RCC 7860 (cell line): ENCODE measurements at regions not wholly inside any gene's neighbourhood (a gene's known extent, or its start where the extent isn't known, plus 50 kb on each side); places are given as distances from the start of the nearest gene placed in this dataset.
A peak's percentile ranks its signal among the peaks of the same experiment; 100 is the strongest.

Experiments used
- DNase-seq: peaks from one replicate; pipeline ENCODE4 v3.0.0-alpha.2; 2015; ENCODE audit warnings: low spot score
- FAIRE-seq: peaks from 2 replicates; lab custom pipeline; 2012; peaks lifted over from hg19 to GRCh38; lab: Jason Lieb, UNC

DNA sequence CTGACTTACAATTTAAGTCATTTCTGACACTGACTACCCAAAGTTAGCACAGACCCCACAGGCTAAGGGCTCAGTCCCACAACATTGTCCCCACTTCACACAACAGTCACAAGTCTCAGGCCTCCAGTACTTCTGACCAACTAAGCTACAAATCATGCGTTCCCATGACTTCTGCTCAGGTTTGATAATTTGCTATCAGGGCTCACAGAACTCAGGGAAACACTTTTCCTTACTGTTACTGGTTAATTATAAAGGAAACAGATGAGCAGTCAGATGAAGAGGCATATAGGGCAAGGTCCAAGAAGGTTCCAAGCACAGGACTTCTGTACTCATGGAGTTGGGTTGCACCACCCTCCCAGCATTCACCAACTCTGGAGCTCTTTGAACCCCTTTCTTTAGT lies 151.2 kb upstream of the TNR start:
- FAIRE-seq = no peak
- no peak for DNase-seq

GRCh38 chr1:175893192-175893591 lies 149.8 kb upstream of the TNR start:
- no peak for FAIRE-seq
- no peak for DNase-seq

DNA sequence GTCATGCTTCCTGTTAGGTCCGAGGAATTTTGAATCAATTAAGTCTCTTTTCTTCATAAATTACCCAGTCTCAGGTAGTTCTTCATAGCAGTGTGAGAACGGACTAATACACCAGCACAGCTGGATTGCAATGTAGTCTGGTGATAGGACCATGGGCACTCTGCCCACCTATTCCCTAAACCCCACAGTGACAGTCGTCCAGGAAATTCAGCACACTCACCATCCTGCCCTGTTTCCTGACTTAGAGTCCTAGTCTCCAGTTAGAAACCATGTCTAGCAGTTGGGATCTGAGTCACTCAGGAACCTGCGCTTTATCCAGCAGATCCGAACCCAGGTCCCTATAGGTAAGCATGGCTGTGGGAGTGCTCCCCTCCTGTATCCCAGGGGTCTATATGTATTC lies 149.3 kb upstream of the TNR start:
- FAIRE-seq (no peak), DNase-seq (no peak)

DNA sequence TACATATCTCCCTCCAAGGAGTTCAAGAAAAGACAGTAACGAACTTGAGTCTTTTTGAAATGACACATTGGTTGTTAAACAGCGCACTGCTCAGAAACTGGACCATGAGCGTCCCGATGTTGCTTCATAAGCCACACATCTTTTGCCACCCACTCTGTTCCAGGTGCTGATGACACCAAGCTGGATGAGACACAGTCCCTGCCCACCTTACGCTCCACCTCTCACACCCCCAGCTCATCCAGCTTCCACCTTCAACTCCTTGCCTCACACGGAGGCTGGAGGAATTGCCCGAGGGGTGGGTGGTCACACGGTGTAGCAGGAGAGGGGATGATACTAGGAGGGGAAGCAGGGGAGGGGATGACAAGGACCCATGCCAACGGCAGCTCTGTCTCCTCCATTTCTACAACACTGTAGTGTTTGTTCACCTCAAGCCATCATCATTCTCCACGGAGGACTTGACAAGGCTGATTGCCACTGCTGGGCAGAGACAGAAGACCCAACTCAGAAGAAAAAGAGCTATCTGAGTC lies 148.5 kb upstream of the TNR start:
- no peak for FAIRE-seq

GRCh38 chr1:175890958-175891357 lies 147.6 kb upstream of the TNR start:
- DNase-seq (no peak), FAIRE-seq (no peak)

More for the DNA sequence above, 148.5 kb upstream of the TNR start:
- DNase-seq = no peak

GRCh38 chr1:175889848-175890247 lies 146.5 kb upstream of the TNR start:
- FAIRE-seq = no peak

DNA sequence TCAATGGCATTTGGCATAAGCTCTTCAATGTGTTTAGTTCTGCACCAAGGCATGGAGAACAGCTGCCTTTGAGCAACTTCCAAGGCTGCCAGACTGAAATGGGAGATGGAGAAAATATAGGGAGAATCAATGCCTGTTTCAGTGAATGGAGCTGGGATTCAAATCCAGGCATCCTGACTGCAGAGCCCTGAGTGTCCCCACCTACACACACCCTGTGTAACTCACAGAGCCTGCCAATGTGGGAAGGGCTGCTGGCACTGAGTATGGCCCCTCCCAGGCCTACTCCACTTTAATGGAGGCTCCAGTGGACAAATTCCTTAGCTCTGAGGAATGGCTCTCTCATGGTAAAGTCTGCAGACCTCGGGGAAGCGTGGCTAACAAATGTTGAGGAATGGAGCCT lies 145.6 kb upstream of the TNR start:
- DNase-seq = no peak
- FAIRE-seq = no peak

More at GRCh38 chr1:175889848-175890247, 146.5 kb upstream of the TNR start:
- DNase-seq = no peak

DNA sequence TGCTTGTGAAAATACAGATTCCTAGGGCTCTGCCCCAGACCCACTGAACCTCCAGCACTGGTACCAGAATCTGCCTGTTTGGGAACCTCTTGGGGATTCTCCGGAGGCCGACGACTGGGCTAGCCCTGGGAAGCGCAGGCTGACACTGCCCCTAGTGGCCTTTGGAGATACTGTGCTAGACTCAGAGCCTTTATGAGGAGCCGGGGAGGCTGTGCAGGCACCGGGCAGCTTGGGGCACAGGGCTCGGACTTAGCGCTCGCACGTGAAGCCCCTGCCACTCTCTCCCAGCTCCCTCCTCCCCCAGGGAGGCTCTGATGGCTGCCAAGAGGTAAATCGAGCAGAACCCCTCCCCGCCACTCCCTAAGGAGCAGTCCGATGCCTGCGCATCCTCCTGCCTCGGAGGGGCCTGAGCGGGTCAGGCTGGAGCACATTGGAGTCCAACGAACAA lies 144.6 kb upstream of the TNR start:
- FAIRE-seq (no peak), DNase-seq (peak; percentile 31)

DNA sequence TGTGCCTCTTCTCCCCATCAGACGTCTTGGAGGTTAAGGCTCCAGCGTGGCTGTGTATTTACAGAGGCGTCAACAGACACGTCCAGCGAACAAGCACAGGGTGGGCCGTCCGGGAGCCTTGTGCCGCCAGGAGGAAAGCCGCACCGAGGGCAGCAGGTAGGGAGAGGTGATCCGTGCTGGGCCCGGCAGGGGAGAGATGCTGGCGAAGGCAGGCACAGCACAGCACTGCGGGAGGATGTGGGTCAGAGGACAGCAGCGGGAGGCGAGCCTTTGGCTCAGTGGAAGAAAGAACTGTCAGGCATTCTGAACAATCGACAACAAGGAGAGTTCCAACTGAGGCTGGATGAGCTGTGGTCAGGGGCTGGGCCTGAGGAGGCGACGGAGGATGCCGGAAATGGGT lies 144.1 kb upstream of the TNR start:
- FAIRE-seq = no peak
- no peak for DNase-seq

GRCh38 chr1:175885326-175885725 lies 141.9 kb upstream of the TNR start:
- no peak for FAIRE-seq
- DNase-seq = no peak

DNA sequence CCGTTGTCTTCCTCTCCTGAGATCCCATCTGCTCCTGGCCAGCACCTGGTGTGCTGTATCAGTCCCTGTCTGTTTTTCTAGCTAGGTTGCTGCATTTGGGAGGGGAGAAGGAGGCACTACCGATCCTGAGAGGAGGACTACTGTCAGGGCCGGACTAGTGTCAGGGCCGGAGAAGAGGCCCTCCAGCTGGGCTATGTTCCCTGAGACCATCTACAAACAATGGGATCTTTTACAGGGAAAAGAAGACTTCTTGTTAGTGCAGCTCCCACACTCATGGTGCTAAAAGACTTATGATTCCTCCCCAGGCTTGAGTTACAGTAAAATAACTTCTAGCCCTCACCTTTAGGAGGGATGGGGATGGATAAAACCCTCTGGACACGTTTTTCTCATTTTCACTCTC lies 141.0 kb upstream of the TNR start:
- FAIRE-seq = no peak
- DNase-seq = no peak

GRCh38 chr1:175882192-175882591 lies 138.8 kb upstream of the TNR start:
- DNase-seq = no peak
- FAIRE-seq = no peak

GRCh38 chr1:175881246-175881976 lies 138.0 kb upstream of the TNR start:
- no peak for FAIRE-seq
- DNase-seq = no peak

DNA sequence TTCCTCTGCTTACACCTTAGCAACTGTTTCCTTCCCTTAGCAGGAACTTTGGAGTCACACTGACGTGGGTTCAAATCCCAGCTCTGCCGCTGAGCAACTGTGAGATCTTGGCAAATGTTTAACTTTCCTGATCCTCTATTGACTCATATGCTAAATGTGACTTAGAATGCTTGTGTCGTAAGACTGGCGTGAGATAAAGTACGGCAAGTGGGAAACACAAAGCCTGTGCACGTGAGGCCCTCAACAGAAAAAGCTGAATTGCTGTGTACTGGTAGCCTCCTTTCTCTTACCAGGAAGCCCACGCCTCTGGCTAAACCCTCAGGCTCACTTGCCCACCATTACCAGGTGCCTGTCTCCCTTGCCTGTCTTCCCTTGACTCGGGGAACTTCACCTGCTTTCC lies 135.4 kb upstream of the TNR start:
- DNase-seq (no peak), FAIRE-seq (no peak)

GRCh38 chr1:175877939-175878737 lies 134.7 kb upstream of the TNR start:
- no peak for FAIRE-seq
- DNase-seq = peak; percentile 5

GRCh38 chr1:175875556-175875955 lies 132.2 kb upstream of the TNR start:
- FAIRE-seq = no peak
- DNase-seq = no peak

GRCh38 chr1:175874081-175874480 lies 130.7 kb upstream of the TNR start:
- no peak for DNase-seq
- no peak for FAIRE-seq

- FAIRE-seq = no peak
- no peak for DNase-seq
Measured at GRCh38 chr1:175873290-175873935, 130.0 kb upstream of the TNR start.

DNA sequence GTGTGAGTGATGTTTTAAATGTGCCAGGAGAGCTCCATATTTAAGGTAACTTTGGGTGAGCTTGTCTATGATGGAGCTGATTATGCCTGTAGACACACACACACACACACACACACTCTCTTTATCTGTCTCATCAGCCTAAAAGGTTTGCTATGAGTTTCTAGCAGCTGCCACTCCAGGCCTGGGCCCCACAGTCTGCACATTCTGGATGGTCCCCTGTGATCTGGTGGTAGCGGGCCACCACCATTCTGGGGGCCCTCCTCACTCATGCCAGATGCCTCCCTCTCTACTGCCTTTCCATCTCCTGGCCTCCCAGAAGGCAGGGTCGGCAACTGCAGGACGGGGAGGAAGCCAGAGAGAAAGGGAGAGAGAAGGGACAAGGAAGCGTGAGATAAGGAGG lies 129.2 kb upstream of the TNR start:
- FAIRE-seq (no peak), DNase-seq (no peak)

- FAIRE-seq = no peak
- no peak for DNase-seq
Measured at GRCh38 chr1:175871647-175872046, 128.3 kb upstream of the TNR start.

- DNase-seq = no peak
- no peak for FAIRE-seq
Measured at GRCh38 chr1:175870217-175870616, 126.8 kb upstream of the TNR start.

DNA sequence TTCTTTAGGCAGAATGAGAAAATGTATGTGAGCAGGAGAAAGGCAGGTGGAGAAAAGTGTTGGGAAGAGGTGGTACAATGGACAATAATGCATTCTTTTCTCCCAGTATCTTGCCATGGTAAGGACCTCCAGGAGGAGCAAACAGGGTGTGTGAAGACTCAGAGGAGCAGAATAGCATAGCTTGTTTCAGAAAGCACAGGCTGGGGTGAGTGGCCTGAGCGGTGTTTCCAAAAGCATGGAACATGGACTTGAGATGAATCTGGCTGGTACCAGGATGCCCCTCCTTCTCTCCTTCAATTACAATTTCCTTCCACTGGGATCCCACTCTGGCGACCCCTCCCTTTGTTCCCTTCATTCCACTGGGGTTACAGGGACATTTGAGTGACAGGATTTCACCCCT lies 123.4 kb upstream of the TNR start:
- FAIRE-seq = no peak

More for the DNA sequence above, 123.4 kb upstream of the TNR start:
- DNase-seq = no peak
